GM12872 (cell line): ENCODE measurements at regions not wholly inside any gene's neighbourhood (a gene's known extent, or its start where the extent isn't known, plus 50 kb on each side); places are given as distances from the start of the nearest gene placed in this dataset.

ENCODE experiments used
- CTCF ChIP-seq: IDR thresholded peaks from 3 replicates; pipeline ENCODE4 v1.5.1; 2011; ENCODE audit warnings: low read depth, mild to moderate bottlenecking, low read length, moderate library complexity; ENCODE audit not compliant: insufficient read depth

- no peak for TF ChIP-seq CTCF
Measured at GRCh38 chr2:15708865-15709820, 117.5 kb downstream of the DDX1 start.

- TF ChIP-seq CTCF, result no peak
Measured at GRCh38 chr2:15711126-15711860, 119.6 kb downstream of the DDX1 start.

GRCh38 chr2:15712551-15713342 lies 121.1 kb downstream of the DDX1 start:
- no peak for TF ChIP-seq CTCF

- no peak for TF ChIP-seq CTCF
Measured at GRCh38 chr2:15713475-15713874, 121.8 kb downstream of the DDX1 start.

- no peak for TF ChIP-seq CTCF
Measured at GRCh38 chr2:15714002-15714401, 122.3 kb downstream of the DDX1 start.

GRCh38 chr2:15714609-15715008 lies 122.9 kb downstream of the DDX1 start:
- TF ChIP-seq CTCF, result no peak

GRCh38 chr2:15715596-15715995 lies 123.9 kb downstream of the DDX1 start:
- TF ChIP-seq CTCF, result no peak
